ENCODE measurements at regions not wholly inside any gene's neighbourhood (a gene's known extent, or its start where the extent isn't known, plus 50 kb on each side); places are given as distances from the start of the nearest gene placed in this dataset.
"Not testable (repeated sequence)": the region's sequence is repeated elsewhere in the genome, so short reads cannot be mapped to it uniquely, and the experiment has no call there.

DNA sequence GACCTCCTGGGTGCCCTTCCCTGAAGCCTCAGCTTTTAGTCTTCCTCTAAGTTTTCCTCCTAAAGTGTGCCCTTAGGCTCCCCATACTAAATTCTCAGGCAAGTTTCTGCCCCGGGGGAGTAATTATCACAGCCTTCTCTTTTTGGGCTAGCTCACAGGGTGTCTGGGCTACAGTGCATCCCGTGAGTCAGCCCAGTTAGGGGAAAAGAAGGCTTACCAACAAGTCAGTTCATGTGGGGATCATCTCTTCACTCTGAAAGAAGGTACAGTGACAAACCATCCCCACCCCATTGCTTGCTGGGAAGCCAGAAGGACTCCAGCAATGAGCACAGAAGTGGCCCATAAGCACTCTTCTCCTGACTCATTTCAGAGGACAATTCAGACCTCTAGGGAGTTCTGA, 134.7 kb upstream of the FAM9C start:
- DNase-seq = no peak

DNA sequence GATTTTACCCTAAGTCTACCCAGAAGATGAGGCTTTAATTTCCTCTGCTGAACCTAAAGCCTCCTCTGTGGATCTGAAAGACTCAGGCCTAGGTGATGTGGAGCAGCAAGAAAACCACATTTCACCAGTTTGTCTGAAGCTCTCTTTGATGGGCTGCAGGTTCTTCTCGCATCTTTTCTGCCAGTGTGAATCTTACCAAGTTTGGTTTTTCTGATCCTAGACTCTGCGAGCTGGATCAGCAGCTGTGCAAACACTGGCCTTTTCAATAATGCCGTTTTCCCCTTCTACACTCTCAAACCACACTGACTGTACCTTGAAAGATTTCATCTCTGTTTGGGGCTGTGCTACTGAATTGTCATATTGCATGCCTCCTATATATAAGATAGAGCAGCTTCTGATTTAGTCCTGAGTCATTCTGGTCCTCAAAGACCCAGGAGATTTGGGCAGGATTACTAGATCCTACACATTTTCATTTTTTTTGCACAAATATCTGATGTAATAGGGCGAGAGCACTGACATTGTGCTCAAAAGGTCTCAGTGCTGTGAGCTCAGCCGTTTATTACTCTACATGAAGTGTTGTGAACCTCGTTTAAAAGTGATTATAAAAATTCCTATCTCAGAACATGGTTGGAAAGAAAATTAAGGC, 133.6 kb upstream of the FAM9C start:
- no peak for DNase-seq

DNA sequence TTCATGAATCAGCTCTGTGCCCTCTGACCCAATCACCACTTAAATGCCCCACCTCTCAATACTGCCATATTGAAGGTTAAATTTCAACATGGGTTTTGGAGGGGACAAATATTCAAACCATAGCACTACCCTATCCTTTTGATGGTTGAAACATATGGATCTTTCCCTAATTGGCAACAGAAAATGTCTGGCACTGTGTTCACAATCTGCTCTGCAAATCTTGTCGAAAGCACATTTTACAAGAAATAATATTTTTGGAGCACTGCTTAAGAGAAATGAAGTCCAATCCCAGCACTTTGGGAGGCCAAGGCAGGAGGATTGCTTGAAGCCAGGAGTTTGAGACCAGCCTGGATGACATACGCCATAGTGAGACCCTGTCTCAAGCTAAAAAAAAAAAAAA, 130.6 kb upstream of the FAM9C start:
- no peak for DNase-seq

DNA sequence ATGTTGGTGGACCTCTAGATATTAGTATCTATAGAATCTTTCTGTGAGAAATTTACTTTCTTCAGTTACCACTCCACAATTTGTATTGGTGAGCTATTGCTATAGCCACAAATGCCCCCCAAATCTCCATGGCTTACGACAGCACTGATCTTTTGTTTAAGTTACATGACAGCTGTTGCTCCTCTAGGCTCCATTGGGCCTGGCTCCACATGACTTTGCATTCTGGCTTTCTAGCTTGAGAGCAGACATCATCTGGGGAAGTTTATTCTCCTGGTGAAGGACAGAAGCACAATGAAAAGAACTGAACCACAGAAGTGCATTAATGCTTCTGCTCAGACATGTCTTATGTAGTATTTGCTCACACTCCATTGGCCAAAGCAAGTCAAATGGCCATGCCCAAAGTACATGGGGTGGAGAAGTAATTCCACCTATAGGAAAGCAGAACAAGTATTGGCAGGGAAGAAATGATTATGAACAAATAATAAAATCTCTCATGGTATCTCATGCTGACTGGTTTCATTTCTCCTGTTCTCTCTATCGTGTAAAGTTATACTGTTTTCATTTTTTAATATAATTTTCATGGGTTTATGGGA, 126.6 kb upstream of the FAM9C start:
- no peak for DNase-seq

DNA sequence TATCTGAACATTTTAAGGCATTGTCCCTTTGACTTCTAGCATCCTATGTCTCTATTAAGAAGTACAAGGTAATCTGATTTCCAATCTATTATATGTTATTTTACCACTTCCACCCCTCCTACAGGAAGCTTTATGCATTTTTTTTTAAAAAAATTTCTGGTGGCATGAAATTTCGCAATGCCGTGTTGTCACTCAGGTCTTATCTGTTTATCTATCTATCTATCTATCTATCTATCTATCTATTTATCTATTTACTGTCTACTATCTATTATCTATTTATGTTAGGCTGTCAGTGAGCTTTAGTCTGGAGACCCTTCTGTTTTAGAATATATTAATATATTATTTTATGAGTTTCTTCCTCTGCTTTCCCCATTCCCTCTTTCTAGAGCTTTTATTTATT, 125.3 kb upstream of the FAM9C start:
- no peak for DNase-seq

DNA sequence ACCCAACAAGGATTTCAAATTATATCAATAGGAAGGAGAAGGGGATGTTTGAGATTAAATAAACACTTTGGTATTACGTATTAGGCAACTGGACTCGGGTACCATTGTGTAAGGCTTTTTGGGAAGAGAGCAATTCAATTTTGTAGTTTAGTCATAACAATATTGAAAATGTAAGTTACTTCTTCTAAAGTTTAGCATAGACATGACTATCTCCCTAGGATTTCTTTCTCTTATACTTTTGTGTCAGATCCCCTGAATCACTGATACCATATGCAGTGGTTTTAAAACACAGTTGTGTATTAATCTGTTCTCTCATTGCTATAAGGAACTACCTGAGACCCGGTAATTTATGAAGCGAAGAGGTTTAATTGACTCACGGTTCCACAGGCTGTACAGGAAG, 123.8 kb upstream of the FAM9C start:
- no peak for DNase-seq

DNA sequence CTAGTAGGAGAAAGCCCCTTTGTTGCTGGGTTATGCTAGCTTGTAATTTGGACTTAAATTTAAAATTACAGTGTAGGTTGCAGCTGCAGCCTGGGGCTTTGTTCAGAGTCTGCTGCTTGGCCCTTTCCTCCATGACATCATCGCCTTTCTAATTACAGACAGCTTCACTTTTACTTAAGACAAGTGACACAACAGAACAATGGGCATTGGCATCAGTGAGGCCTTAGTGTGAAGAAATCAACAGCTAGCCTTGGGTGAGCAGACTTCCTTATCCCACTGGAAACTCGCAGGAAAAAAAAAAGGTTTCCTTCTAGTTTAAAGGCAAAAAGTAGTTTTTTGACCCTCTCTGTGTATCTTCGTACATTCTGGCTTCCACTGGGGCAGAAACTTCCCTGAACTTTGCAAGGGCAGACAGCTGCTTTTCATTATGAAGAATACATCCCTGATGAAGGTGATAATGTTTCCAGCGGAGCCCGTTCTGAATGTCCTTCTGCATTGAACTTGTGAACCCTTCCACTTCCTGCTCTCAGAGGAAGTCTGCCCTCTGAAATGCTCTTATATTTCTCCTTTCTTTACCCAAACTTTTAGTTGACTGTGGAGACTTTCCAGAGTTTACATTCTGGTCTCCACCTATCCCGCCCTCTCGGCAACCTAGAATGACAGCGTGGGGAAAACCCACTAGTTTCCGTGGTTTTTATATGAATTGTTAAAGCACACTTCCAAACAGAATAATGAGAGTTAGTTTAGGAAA, 123.2 kb upstream of the FAM9C start:
- DNase-seq = peak; percentile 1

DNA sequence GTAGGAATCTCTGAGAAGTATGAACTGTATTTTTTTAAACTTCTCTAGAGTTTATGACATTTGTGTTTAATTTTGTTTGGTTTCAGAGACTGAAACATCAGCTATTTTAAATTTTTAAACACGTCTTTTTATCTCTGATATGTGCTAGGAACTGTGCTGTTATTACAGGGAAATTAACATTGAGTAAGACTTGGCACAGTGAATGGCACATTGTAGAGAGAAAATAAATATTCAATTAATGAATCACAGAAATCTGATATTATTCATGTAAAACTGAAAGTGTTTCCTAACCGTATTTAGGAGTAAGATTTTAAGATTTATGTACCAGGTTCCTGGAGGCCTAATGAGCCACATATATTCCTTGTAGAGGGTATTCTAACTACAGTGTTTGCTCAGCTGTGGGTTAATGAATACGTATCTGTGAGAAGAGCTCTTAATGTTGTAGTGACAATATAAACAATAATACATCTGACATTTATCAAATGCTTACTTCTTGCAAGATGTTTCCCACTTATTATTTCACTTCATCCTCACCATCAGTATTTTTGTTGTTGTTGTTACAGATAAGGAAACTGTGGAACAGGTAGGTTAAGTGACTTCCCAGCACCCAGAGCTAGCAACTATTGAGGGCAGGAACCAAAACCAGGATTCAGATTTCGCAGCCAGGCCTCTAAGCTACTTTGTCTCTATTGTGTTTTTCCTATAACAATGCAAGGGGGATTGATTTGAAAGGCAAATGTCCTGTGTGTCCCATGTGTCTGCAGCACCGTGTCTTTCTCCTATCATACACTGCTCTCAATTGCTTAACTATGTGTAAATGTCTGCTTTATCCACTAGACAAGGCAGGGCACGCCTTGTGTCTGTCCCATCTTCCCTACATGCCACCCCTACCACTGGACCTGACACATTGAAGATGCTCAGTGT, 121.1 kb upstream of the FAM9C start:
- no peak for DNase-seq

DNA sequence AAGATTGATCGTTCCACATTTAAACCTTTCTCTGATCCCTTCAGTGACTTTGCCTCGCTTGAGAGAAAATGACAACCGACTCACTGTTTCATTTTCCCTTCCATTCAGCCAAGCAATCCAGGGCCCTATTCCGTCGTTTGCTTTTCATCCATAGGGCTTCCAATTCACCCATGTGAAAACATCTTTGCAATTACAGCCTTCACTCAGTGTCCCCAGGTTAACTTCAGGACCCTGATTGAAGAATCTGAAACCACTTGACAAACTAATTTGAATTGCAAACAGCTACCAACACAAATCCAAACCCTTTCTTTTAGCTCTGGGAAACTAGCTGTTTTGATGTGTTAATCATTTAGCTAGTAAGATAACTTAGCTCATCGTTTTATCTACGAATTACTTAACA, 120.2 kb upstream of the FAM9C start:
- DNase-seq = no peak

DNA sequence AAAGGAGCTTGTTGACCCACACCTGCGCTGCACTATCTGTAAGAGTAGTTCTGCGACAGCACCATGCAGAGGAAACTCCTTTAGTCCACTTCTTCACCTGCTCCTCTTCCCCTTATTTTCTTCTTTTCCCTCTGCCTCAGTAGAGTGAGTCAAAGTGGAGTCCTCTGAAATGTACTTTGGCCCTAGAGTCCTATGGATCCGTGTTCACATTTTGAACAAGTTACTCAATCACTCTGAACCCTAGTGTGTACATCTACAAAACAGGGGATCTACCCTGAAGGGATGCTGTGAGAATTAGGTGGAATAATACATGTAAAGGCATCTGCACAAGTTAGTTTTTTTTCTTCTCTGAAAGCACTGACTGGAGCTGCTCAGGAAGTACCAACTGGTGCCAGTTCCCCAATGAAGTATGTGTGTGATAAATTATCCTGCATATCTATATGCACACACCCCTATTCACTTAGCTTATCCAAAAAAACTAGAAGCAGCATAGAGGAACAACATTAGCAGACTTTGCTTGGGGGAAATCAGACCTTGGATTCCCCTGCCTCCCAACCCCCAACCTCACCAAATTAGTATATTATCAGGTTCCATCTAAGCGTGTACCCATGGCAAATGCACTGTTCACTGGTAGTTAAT, 118.5 kb upstream of the FAM9C start:
- no peak for DNase-seq

DNA sequence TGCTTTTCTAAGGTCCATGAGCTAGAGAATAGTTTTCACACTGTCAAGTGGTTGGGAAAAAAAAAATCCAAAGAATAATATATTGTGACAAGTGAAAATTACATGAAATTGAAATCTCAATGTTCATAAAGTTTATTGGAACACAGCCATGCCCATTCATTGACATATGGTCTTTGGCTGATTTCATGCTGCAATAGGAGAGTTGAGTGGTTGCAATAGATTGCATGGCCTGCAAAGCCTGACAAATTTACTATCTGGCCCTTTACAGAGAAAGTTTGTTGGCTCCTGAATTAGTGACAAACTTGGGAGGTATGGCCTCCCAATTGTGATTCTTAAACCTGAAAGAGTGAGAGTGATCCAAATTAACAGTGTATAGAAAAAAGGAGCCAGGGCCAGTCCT, 115.5 kb upstream of the FAM9C start:
- DNase-seq = no peak

DNA sequence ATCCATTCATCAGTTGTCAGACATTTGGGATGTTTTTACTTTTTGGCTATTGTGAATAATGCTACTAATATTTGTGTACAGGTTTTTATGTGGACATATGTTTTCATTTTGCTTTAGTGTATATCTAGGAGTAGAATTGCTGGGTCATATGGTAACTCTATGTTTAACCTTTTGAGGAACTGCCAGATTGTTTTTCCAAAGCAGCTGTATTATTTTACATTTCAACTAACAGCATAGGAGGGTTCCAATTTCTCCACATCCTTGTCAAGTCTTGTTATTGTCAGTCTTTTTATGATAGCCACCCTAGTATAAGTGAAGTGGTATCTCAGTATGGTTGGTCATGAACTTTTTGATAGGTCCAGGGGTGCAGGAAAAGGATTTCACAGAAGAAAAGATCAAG, 114.5 kb upstream of the FAM9C start:
- DNase-seq = no peak

DNA sequence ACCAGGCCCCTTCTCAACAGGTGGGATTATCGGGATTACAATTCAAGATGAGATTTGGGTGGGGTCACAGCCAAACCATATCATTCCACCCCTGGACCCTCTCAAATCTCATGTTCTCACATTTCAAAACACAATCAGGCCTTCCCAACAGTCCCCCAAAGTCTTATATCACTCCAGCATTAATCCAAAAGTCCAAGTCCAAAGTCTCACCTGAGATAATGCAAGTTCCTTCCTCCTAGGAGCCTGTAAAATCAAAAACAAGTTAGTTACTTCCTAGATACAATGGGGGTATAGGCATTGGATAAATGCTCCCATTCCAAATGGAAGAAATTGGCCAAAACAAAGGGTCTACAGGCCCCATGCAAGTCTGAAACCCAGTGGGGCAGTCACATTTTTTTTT, 111.1 kb upstream of the FAM9C start:
- not testable (repeated sequence) for DNase-seq

DNA sequence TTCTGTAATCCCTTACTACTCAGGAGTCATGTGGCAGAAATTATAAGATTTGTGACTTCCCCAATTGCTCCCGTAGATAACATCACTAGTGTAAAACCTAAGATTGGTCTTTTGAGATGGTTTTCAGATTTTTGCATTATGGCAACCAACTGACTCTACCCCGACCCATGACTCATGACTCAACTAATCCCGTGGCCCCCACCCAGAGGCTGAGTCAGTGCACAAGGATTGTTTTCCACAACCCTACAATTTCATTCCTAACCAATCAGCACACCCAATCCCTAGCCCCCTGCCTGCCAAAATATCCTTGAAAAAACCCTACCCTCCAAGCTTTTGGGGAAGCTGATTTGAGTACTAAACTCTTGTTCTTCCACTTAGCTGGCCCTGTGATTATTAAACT, 109.4 kb upstream of the FAM9C start:
- DNase-seq = no peak

DNA sequence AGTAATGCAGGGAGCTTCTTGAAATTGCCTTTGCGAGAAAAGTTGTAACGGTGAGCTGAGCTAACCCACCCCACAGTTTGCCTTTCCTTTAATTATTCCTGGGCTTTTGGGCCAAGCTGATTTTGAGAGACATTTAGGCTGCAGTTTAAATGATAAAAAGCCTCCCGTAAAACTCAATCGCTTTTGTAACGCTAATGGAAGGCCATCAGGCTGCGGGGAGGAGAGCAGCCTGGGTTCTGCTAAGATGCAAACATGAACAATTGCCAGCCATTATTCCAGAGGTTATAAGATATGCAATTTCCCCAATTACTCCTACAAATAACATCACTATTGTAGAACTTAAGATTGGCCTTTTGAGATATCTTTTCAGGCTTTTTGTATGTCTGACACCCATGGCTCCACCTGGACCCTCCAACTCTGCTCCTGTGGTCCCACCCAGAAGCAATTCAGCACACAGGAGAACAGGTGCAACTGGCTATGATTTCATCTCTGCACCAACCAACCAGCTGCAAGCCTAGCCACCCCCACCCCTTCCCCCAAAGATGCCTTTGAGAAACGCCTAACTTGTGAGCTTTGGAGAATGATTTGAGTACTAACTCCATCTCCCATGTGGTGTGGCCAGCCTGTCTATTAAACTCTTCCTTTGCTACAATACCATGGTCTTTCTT, 108.2 kb upstream of the FAM9C start:
- DNase-seq = no peak

DNA sequence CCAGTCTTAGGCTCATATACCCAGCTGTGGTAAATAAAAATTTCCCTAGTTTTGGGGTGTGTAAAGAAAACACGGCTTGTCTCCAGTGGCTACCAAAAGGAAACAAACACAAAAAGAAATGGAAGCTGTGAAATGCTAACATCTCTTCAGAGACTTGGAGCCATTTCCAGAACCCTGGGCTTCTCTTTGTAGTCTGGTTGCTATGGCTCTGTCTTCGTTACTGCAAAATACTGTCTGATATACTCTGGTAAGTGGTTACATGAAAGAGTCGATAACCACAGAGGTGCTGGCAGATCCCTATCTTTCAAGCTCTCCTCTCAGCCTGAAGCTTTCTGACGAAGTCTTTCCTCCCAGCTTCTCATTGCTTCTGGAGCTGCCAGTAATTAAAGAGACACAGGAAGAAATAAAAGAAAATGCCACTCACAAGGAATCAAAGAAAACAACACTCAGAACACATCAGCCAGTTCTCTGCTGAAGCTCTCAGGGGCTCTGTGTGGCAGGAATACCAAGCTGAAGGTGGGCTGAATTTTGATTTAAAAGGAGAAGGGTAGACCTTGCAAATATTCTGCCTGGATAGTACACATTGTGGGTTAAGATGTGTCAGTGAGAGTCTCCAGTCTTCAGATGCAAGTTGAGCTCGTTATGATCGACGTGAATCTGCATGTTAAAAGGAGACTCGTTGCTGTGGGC, 107.6 kb upstream of the FAM9C start:
- DNase-seq = no peak

DNA sequence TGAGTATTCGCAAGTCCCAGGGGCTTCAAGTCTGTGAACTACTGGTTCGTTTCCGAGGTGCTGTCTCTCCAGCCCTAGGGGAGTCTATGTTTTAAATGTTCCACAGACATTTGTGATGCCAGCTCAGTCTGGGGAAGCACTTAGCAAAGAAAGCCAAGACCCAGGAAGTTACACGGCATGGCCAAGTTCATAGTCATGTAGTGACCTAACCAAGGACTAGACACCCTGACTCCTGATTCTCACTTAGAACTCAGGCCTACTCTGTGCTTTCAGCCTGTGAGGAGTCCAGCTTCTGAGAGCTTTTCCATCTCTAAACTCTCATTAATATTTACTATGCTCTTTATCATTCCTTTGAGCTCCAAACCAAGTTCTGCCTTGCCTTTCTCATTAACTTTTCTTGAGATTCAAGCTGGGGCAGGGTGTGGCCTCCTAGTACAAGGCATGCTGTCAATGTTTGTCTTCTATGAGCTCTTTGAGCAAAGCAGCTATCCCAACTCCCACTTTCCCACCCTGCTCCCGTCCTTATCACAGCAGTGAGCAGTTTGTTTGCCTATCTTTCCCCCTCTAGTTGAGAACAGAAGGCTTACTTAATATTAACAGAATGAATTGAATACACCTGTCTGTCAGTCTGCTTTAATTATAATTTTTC, 105.4 kb upstream of the FAM9C start:
- DNase-seq = no peak

DNA sequence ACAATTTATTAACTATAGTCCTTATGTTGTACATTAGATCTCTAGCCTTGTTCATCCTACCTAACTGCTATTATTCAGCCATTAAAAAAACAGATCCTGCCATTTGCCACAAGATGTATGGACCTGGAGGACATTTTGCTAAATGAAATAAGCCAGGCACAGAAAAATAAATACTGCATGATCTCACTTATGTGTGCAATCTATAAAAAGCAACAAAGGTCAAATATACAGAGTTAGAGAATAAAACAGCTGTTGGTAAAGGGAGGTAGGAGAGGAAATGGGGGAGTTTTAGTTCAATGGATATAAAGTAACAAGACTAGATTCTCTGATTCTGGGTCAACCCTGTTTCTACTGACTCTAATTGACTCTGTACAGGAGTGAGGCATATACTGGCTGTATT, 103.3 kb upstream of the FAM9C start:
- DNase-seq = no peak

DNA sequence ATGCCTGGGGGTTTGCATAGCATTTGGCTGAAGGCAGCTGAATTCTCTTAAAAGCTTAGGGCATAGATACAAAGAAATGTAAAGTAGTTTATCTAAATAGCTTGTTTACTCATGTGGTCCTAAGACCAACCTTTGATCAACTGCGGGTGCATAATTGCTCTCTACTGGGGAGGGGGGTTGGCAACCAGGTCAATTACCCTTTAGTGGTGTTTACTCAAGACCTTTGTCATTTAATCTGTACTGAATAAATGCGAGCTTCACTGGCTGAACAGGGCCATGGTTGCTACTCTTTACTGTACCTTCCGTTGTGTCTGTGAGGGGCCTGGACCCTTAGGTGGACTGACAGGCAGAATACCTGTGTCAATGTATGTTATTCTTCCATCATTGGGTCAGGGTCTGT, 102.7 kb upstream of the FAM9C start:
- DNase-seq = no peak

DNA sequence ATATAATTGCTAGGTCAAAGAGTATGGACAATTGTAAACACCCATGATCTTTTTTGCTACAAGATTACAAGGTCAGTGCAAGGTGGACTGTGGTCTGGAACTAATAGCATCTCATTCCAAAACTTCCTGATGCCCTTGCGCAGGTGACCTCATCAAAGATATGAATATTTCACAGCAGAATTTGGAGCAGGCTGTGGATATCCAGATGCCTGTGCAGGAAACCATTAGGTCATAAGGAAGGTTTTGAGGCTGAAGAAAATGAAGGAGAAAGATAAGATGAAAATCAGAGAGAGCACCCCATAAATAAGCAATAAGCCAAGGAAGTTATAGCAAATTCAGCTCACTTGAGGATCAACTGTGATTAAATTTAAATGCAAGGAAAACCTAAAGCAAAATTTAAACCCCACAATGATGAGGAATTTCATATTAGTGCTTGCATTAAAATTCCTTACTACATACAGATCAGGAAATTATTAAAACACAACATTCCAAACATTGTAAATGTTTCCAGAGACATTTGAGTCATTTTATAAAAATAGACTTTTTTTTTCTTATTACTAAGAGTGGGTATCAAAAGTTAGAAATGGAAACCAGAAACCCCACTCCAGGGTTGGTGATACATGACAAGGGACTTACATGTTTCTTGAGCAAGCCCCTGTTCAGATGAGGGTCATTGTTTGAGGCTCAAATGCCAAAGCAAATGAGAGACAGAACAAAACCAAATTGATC, 100.7 kb upstream of the FAM9C start:
- no peak for DNase-seq

DNA sequence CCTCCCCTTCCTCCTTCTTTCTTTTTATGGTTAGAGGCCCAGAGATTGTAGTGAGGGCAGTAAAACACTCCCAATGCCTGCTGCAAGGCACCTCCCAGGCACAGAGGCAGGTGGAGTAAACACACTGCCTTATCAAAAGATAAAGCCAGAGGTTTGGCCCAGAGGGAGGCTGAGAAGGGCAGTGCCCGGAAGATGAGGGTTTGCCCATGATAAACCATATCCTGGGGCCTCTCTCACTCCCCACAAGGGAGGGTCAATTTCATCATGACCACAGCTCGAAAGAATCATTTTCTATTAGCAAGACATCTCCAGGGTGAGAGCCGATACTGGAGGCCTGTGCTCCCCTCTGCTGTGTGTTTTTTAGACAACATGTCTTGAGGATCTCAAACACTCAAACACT, 98.5 kb upstream of the FAM9C start:
- no peak for DNase-seq

All from stimulated activated naive CD4-positive, alpha-beta T cell treated with Interleukin-2 at 50 U/mL for 16 hours (primary cell).